A549 (cell line): ENCODE measurements at regions not wholly inside any gene's neighbourhood (a gene's known extent, or its start where the extent isn't known, plus 50 kb on each side); places are given as distances from the start of the nearest gene placed in this dataset.

Experiments used
- ATAC-seq, 2 experiments: fragments of 200-7000 bp in 1 of 2; fragments of >200 bp in 1 of 2; cut with Nextera tagmentation in 1 of 2; cut with Tn5 transposase in 1 of 2; 3 replicates each; pipeline versions ENCODE4 v1.8.0 to v1.9.1; 2018 to 2020; ENCODE audit warnings: mild to moderate bottlenecking in 1 of 2, moderate library complexity in 1 of 2
- CTCF ChIA-PET: fragments of 300-600 bp; sonication (Branson Sonifier 250); formaldehyde crosslinking; extraction: SDS; loops from one replicate; lab custom pipeline; 2021; ENCODE audit warnings: antibody characterized with exemption, inconsistent platforms; lab: Yijun Ruan, JAX
- POLR2A ChIA-PET: fragments of 350-600 bp; formaldehyde crosslinking; extraction: SDS; loops from one replicate; lab custom pipeline; 2021; ENCODE audit warnings: antibody characterized with exemption, inconsistent platforms; lab: Yijun Ruan, JAX
- DNase-seq, 2 experiments: peaks; one replicate each; pipeline versions ENCODE4 v3.0.0 to v3.0.0-alpha.2; 2011 to 2016; ENCODE audit warnings: low read depth in 1 of 2, low spot score in 1 of 2
- FAIRE-seq: peaks from 2 replicates; lab custom pipeline; 2011; peaks lifted over from hg19 to GRCh38; lab: Jason Lieb, UNC
- H3K27ac ChIP-seq, 2 experiments: fragments of >200 bp; sonication (Bioruptor Twin); formaldehyde crosslinking; 3 replicates each; pipeline ENCODE4 v1.5.1; 2016 to 2017
- H3K4me1 ChIP-seq: fragments of >200 bp; sonication (Bioruptor Twin); formaldehyde crosslinking; 3 replicates; pipeline ENCODE4 v1.6.1; 2016
- H3K4me2 ChIP-seq: fragments of >200 bp; sonication (Bioruptor Twin); formaldehyde crosslinking; 3 replicates; pipeline ENCODE4 v1.6.1; 2016
- H3K4me3 ChIP-seq: fragments of >200 bp; sonication (Bioruptor Twin); formaldehyde crosslinking; 3 replicates; pipeline ENCODE4 v1.5.1; 2016
- H3K9me3 ChIP-seq: fragments of >200 bp; sonication (Bioruptor Twin); formaldehyde crosslinking; 3 replicates; pipeline ENCODE4 v1.6.1; 2016
- ATOH8 ChIP-seq: fragments of 250-450 bp; sonication (Bioruptor Pico); IDR thresholded peaks from 2 replicates; pipeline ENCODE4 v1.5.0; 2020; ENCODE audit warnings: low read depth, mild to moderate bottlenecking, moderate library complexity
- CBX8 ChIP-seq: fragments of 200-600 bp; sonication (generic); IDR thresholded peaks from 2 replicates; pipeline ENCODE4 v1.6.1; 2016
- CHD2 ChIP-seq: fragments of 150-350 bp; IDR thresholded peaks from 2 replicates; pipeline ENCODE4 v1.6.1; 2014; ENCODE audit warnings: low read length; ENCODE audit not compliant: partially characterized antibody
- FOSB ChIP-seq: fragments of 250-450 bp; sonication (Bioruptor Pico); IDR thresholded peaks from 2 replicates; pipeline ENCODE4 v1.5.0; 2020; ENCODE audit warnings: mild to moderate bottlenecking, moderate library complexity
- FOSL2 ChIP-seq, 2 experiments: fragments of 450-650 bp in 1 of 2; fragments of >200 bp in 1 of 2; sonication (Bioruptor Twin) in 1 of 2; formaldehyde crosslinking; IDR thresholded peaks; 2 replicates each; pipeline versions ENCODE4 v1.5.0 to v1.6.1; 2016 to 2020; ENCODE audit warnings: mild to moderate bottlenecking in 1 of 2, moderate library complexity in 1 of 2
- HDAC2 ChIP-seq: fragments of 200-600 bp; sonication (generic); IDR thresholded peaks from 2 replicates; pipeline ENCODE4 v1.6.1; 2016
- MAFK ChIP-seq: fragments of 450-650 bp; IDR thresholded peaks from 2 replicates; pipeline ENCODE4 v1.6.1; 2014; ENCODE audit not compliant: partially characterized antibody
- MAX ChIP-seq: IDR thresholded peaks from 2 replicates; pipeline ENCODE4 v1.6.1; 2012
- MAZ ChIP-seq: fragments of 150-350 bp; IDR thresholded peaks from 2 replicates; pipeline ENCODE4 v1.6.1; 2014; ENCODE audit warnings: antibody characterized with exemption, low read depth, low read length, borderline replicate concordance
- MYC ChIP-seq: IDR thresholded peaks from 2 replicates; pipeline ENCODE4 v1.6.1; 2012; ENCODE audit warnings: mild to moderate bottlenecking, inconsistent platforms, low read length, improper control_type of control experiment, borderline replicate concordance
- NPAS2 ChIP-seq: fragments of 250-450 bp; sonication (Bioruptor Pico); IDR thresholded peaks from 2 replicates; pipeline ENCODE4 v1.8.0; 2022; ENCODE audit warnings: mild to moderate bottlenecking, moderate library complexity, borderline replicate concordance
- NR3C1 ChIP-seq: fragments of >200 bp; sonication (Bioruptor Twin); formaldehyde crosslinking; IDR thresholded peaks from 3 replicates; pipeline ENCODE4 v1.6.1; 2017
- PHF8 ChIP-seq: fragments of 200-600 bp; sonication (generic); IDR thresholded peaks from 2 replicates; pipeline ENCODE4 v1.6.1; 2016; ENCODE audit warnings: low read depth, mild to moderate bottlenecking, antibody characterized with exemption, moderate library complexity, borderline replicate concordance
- RARB ChIP-seq: fragments of 250-450 bp; sonication (Bioruptor Pico); IDR thresholded peaks from 2 replicates; pipeline ENCODE4 v1.8.0; 2021; ENCODE audit warnings: mild to moderate bottlenecking, moderate library complexity
- RCOR1 ChIP-seq: fragments of 150-350 bp; IDR thresholded peaks from 2 replicates; pipeline ENCODE4 v1.6.1; 2014; ENCODE audit warnings: antibody characterized with exemption, low read length, low read depth
- RFX5 ChIP-seq: fragments of 450-650 bp; IDR thresholded peaks from 2 replicates; pipeline ENCODE4 v1.7.1; 2014; ENCODE audit warnings: antibody characterized with exemption, mild to moderate bottlenecking, moderate library complexity
- RNF2 ChIP-seq: fragments of 200-600 bp; sonication (generic); IDR thresholded peaks from 2 replicates; pipeline ENCODE4 v1.6.1; 2016; ENCODE audit warnings: low read depth, mild to moderate bottlenecking, antibody characterized with exemption, moderate library complexity, borderline replicate concordance
- TP53 ChIP-seq: fragments of 250-450 bp; sonication (Bioruptor Pico); IDR thresholded peaks from 2 replicates; pipeline ENCODE4 v1.5.0; 2021; ENCODE audit warnings: mild to moderate bottlenecking, moderate library complexity
- USF2 ChIP-seq: fragments of 450-650 bp; IDR thresholded peaks from 2 replicates; pipeline ENCODE4 v1.6.1; 2014; ENCODE audit warnings: antibody characterized with exemption
- ZNF302 ChIP-seq: fragments of 250-450 bp; sonication (Bioruptor Pico); IDR thresholded peaks from 2 replicates; pipeline ENCODE4 v1.9.0; 2021; ENCODE audit warnings: inconsistent platforms, mild to moderate bottlenecking, moderate library complexity
- WGBS: methylation state at CpG from one replicate; pipeline ENCODE4 v1.1.6; 2017; ENCODE audit errors: missing lambda C conversion rate; 5-methylcytosine and 5-hydroxymethylcytosine counted together
- TF ChIP-seq, protein P1 (sequence below): fragments of 200-600 bp; sonication (generic); IDR thresholded peaks from 2 replicates; pipeline ENCODE4 v1.6.1; 2016; ENCODE audit warnings: antibody characterized with exemption, mild to moderate bottlenecking, moderate library complexity

- POLR2A ChIA-PET = no interaction called here
- Histone ChIP-seq H3K4me2 (no peak overlapping the region), H3K9me3 (no peaks in the 10 kb centered on the region), H3K4me3 (no peak overlapping the region), H3K4me1 (no peaks in the 10 kb centered on the region), H3K27ac (no peak overlapping the region)
- 25% methylated on average over 4 of the region's 7 CpGs for WGBS
- FAIRE-seq (no peak), ATAC-seq (no peak), DNase-seq (no peak)
- CTCF ChIA-PET = interaction anchor here (1.3 kb wide), 1 partner anchor 15 kb away, joined by 3 read pairs; no protein-coding TSS in a partner anchor
- TF ChIP-seq PHF8 (no peak), MAX (no peak), HDAC2 (no peak), FOSL2 (IDR thresholded peaks at IDR 0.05) (no peak), FOSL2 (CRISPR knock-in tag; IDR thresholded peaks at IDR 0.05) (no peak), CBX8 (no peak), RARB (CRISPR knock-in tag) (no peak), RNF2 (no peak), TP53 (CRISPR knock-in tag) (no peak)
These were observed 134.5 kb upstream of the RET start for GRCh38 chr10:42942279-42942950.

DNA sequence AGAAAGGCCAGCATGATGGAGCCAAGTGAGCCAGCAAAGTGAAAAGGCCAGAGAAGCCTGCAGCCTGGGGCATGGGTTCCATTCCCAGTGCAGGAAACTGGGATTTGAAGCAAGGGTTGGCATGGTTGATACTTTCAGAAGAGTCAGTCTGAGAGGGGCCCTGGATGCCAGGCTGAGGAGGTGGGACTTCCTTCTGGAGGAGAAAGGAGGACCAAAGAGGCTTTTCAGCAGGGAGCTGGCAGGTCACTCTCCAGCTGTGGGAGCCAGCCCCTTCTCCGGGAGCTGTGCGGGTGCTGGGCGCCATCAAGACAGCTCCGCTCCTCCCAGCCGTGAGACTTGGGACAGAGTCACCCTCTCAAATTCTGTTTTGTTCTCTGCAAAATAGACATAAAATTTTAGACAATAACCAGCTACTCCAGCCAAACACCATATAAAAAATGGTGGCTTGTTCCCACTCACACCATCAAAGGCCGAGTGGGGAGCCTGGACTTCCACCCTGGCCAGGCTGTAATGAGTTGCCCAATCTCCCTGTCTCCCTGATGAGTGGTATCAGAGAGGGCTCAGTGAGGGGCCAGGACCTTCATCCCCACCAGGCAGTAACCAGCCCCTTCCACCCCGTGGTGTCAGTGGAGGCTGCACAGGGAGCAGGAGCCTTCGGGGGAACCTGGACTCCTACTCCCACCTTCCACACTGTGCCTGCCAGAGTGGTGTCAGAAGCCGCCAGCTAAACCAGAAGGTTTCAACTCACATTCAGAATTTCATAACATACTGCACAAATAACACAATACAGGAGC, 133.6 kb upstream of the RET start:
- H3K4me1 ChIP-seq = no peaks in the 10 kb centered on the region
- DNase-seq (no peak), FAIRE-seq (no peak), ATAC-seq (no peak)
- ChIA-PET POLR2A (no interaction called here), CTCF (interaction anchor here (1.3 kb wide), 1 partner anchor 14 kb away, joined by 3 read pairs; no protein-coding TSS in a partner anchor)
- TF ChIP-seq MAZ = no peak
- TF ChIP-seq MYC = no peak
- TF ChIP-seq CHD2 = no peak
- TF ChIP-seq ZNF302 (CRISPR knock-in tag) = no peak
- TF ChIP-seq RFX5 = no peak
- no peak for TF ChIP-seq RCOR1
- no peak for TF ChIP-seq USF2
- H3K9me3 ChIP-seq = no peaks in the 10 kb centered on the region; the same call in 2 of the 3 replicates
- no peak overlapping the region for H3K4me2 ChIP-seq
- no peak overlapping the region for H3K4me3 ChIP-seq
- 57% methylated on average over 9 of the region's 9 CpGs for WGBS
- H3K27ac ChIP-seq = no peak overlapping the region

DNA sequence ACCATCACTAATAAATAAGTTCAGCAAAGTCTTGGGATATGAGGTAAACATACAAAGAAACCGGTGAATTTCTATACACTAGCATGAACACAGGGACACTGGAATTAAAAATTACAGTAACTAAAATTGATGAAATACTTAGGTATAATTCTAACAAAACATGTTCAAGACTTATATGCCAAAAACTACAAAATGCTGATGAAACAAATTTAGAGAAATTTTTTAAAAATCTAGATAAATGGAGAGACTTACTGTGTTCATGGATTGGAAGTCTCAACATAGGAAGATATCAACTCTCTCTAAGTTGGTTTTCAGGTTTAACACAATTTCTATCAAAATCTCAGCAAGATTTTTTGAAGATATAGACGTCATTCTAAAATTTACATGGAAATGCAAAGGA, 128.8 kb upstream of the RET start:
- no peak overlapping the region for H3K27ac ChIP-seq
- ChIA-PET POLR2A (no interaction called here), CTCF (no interaction called here)
- H3K9me3 ChIP-seq = no peaks in the 10 kb centered on the region; the same call in 2 of the 3 replicates
- no peak overlapping the region for H3K4me3 ChIP-seq
- H3K4me2 ChIP-seq = no peak overlapping the region
- ATAC-seq = no peak
- FAIRE-seq = no peak
- no peak for DNase-seq
- TF ChIP-seq MAFK (peak; percentile 71), ATOH8 (CRISPR knock-in tag) (no peak)
- H3K4me1 ChIP-seq = no peaks in the 10 kb centered on the region
- WGBS = 41% methylated on average over 2 of the region's 2 CpGs

- POLR2A ChIA-PET = no interaction called here
- FAIRE-seq (no peak), DNase-seq (no peak), ATAC-seq (no peak)
- CTCF ChIA-PET = no interaction called here
- 45% methylated on average over 2 of the region's 2 CpGs for WGBS
- Histone ChIP-seq H3K4me3 (no peak overlapping the region), H3K4me1 (no peaks in the 10 kb centered on the region), H3K27ac (no peak overlapping the region), H3K4me2 (no peak overlapping the region), H3K9me3 (no peaks in the 10 kb centered on the region; the same call in 1 of the 3 replicates)
- TF ChIP-seq FOSB (CRISPR knock-in tag) = no peak
- TF ChIP-seq NPAS2 (CRISPR knock-in tag) = no peak
- TF ChIP-seq USF2 = no peak
- TF ChIP-seq, protein P1, sequence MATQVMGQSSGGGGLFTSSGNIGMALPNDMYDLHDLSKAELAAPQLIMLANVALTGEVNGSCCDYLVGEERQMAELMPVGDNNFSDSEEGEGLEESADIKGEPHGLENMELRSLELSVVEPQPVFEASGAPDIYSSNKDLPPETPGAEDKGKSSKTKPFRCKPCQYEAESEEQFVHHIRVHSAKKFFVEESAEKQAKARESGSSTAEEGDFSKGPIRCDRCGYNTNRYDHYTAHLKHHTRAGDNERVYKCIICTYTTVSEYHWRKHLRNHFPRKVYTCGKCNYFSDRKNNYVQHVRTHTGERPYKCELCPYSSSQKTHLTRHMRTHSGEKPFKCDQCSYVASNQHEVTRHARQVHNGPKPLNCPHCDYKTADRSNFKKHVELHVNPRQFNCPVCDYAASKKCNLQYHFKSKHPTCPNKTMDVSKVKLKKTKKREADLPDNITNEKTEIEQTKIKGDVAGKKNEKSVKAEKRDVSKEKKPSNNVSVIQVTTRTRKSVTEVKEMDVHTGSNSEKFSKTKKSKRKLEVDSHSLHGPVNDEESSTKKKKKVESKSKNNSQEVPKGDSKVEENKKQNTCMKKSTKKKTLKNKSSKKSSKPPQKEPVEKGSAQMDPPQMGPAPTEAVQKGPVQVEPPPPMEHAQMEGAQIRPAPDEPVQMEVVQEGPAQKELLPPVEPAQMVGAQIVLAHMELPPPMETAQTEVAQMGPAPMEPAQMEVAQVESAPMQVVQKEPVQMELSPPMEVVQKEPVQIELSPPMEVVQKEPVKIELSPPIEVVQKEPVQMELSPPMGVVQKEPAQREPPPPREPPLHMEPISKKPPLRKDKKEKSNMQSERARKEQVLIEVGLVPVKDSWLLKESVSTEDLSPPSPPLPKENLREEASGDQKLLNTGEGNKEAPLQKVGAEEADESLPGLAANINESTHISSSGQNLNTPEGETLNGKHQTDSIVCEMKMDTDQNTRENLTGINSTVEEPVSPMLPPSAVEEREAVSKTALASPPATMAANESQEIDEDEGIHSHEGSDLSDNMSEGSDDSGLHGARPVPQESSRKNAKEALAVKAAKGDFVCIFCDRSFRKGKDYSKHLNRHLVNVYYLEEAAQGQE = no peak
- no peak for TF ChIP-seq HDAC2
- no peak for TF ChIP-seq NR3C1
- TF ChIP-seq MAZ = no peak
These were observed 127.6 kb upstream of the RET start for GRCh38 chr10:42949287-42949686.
